ENCODE measurements at regions not wholly inside any gene's neighbourhood (a gene's known extent, or its start where the extent isn't known, plus 50 kb on each side); places are given as distances from the start of the nearest gene placed in this dataset.
"Not testable (repeated sequence)": the region's sequence is repeated elsewhere in the genome, so short reads cannot be mapped to it uniquely, and the experiment has no call there.

- not testable (repeated sequence) for H2AFZ ChIP-seq (ENCODE audit: low read depth, low read length); H3K9ac ChIP-seq (ENCODE audit: low read length); H4K20me1 ChIP-seq (ENCODE audit: insufficient read depth); H3K27me3 ChIP-seq (ENCODE audit: insufficient read depth, low read depth, low read length); H3K9me2 ChIP-seq (ENCODE audit: insufficient read depth, low read length); H3K36me3 ChIP-seq (ENCODE audit: insufficient read depth, low read length); H3K27ac ChIP-seq (ENCODE audit: low read length); H3F3A ChIP-seq (ENCODE audit: insufficient read depth, low read length, poor library complexity, severe bottlenecking); H3K79me2 ChIP-seq (replicated peaks; ENCODE audit: insufficient read depth, low read length); H3K4me2 ChIP-seq (ENCODE audit: low read length); H3K4me3 ChIP-seq (ENCODE audit: low read length); H3K9me3 ChIP-seq (ENCODE audit: low read length)
These were observed 285.7 kb downstream of the SIPA1L2 start for GRCh38 chr1:232344186-232344585.

- H3K4me3 ChIP-seq (ENCODE audit: low read length), result no peak overlapping the region
- H3K27me3 ChIP-seq (ENCODE audit: insufficient read depth, low read depth, low read length), result no peaks in the 10 kb centered on the region
- H4K20me1 ChIP-seq (ENCODE audit: insufficient read depth), result no peaks in the 10 kb centered on the region
- H3K9me3 ChIP-seq (ENCODE audit: low read length), result peaks cover 5% of the 10 kb centered on the region
- H3K9me2 ChIP-seq (ENCODE audit: insufficient read depth, low read length), result no peaks in the 10 kb centered on the region
- H3K36me3 ChIP-seq (ENCODE audit: insufficient read depth, low read length), result no peaks in the 10 kb centered on the region
- H3K9ac ChIP-seq (ENCODE audit: low read length), result no peak overlapping the region
- TF ChIP-seq RAD21 (conservative IDR thresholded peaks at IDR 0.05) (no peak), EP300 (conservative IDR thresholded peaks at IDR 0.05; ENCODE audit: poor library complexity, severe bottlenecking) (no peak), POLR2AphosphoS5 (IDR thresholded peaks at IDR 0.05) (no peak)
- no peak overlapping the region for H3K27ac ChIP-seq (ENCODE audit: low read length)
- H3K79me2 ChIP-seq (replicated peaks; ENCODE audit: insufficient read depth, low read length), result no peaks in the 10 kb centered on the region
- H3K4me2 ChIP-seq (ENCODE audit: low read length), result no peak overlapping the region
- no peaks in the 10 kb centered on the region for H3F3A ChIP-seq (ENCODE audit: insufficient read depth, low read length, poor library complexity, severe bottlenecking)
- H2AFZ ChIP-seq (ENCODE audit: low read depth, low read length), result no peak overlapping the region
These were observed 289.5 kb downstream of the SIPA1L2 start for GRCh38 chr1:232340446-232340845.

GRCh38 chr1:232339073-232339472 is 290.9 kb downstream of the SIPA1L2 start:
- Histone ChIP-seq H3K4me3 (ENCODE audit: low read length) (no peak overlapping the region), H3K27ac (ENCODE audit: low read length) (no peak overlapping the region), H2AFZ (ENCODE audit: low read depth, low read length) (no peak overlapping the region), H3F3A (ENCODE audit: insufficient read depth, low read length, poor library complexity, severe bottlenecking) (no peaks in the 10 kb centered on the region), H4K20me1 (ENCODE audit: insufficient read depth) (no peaks in the 10 kb centered on the region), H3K27me3 (ENCODE audit: insufficient read depth, low read depth, low read length) (no peaks in the 10 kb centered on the region), H3K79me2 (replicated peaks; ENCODE audit: insufficient read depth, low read length) (no peaks in the 10 kb centered on the region), H3K9ac (ENCODE audit: low read length) (no peak overlapping the region), H3K9me2 (ENCODE audit: insufficient read depth, low read length) (no peaks in the 10 kb centered on the region), H3K9me3 (ENCODE audit: low read length) (no peaks in the 10 kb centered on the region), H3K4me2 (ENCODE audit: low read length) (no peak overlapping the region), H3K36me3 (ENCODE audit: insufficient read depth, low read length) (no peaks in the 10 kb centered on the region)
- no peak for TF ChIP-seq SMC3 (conservative IDR thresholded peaks at IDR 0.05; ENCODE audit: poor library complexity)
- TF ChIP-seq EZH2 (IDR thresholded peaks at IDR 0.05; ENCODE audit: borderline replicate concordance, insufficient read depth, low read length, poor library complexity, severe bottlenecking), result no peak
- TF ChIP-seq MXI1 (conservative IDR thresholded peaks at IDR 0.05; ENCODE audit: poor library complexity, severe bottlenecking), result no peak
- no peak for TF ChIP-seq POLR2AphosphoS5 (IDR thresholded peaks at IDR 0.05)
- TF ChIP-seq EP300 (conservative IDR thresholded peaks at IDR 0.05; ENCODE audit: poor library complexity, severe bottlenecking), result no peak
- no peak for TF ChIP-seq TAF1 (IDR thresholded peaks at IDR 0.05; ENCODE audit: low read depth)
- no peak for TF ChIP-seq CTCF (IDR thresholded peaks at IDR 0.05; ENCODE audit: poor library complexity, severe bottlenecking)
- no peak for TF ChIP-seq REST (IDR thresholded peaks at IDR 0.05; ENCODE audit: borderline replicate concordance)
- no peak for TF ChIP-seq RAD21 (conservative IDR thresholded peaks at IDR 0.05)
